ENCODE measurements at regions not wholly inside any gene's neighbourhood (a gene's known extent, or its start where the extent isn't known, plus 50 kb on each side); places are given as distances from the start of the nearest gene placed in this dataset.
A peak's percentile ranks its signal among the peaks of the same experiment; 100 is the strongest.

GRCh38 chr4:107183155-107183774 is 147.2 kb upstream of the DKK2 start:
- Histone ChIP-seq H3K9ac (ENCODE audit: low read depth, low read length) (no peak overlapping the region), H4K20me1 (ENCODE audit: insufficient read depth, low read length) (no peaks in the 10 kb centered on the region), H3K4me3 (ENCODE audit: low read depth in 1 of 2, low read length in 2 of 2) (no peak overlapping the region), H3K9me3 (ENCODE audit: insufficient read depth, low read length, severe bottlenecking) (no peaks in the 10 kb centered on the region), H3K79me2 (ENCODE audit: insufficient read depth, low read length) (no peaks in the 10 kb centered on the region), H2AFZ (ENCODE audit: low read depth, low read length) (no peak overlapping the region), H3K27me3 (ENCODE audit: insufficient read depth, low read length, poor library complexity) (peaks cover 5% of the 10 kb centered on the region), H3K36me3 (ENCODE audit: insufficient read depth, low read length) (no peaks in the 10 kb centered on the region), H3K4me1 (ENCODE audit: insufficient read depth, low read length) (no peaks in the 10 kb centered on the region), H3K27ac (ENCODE audit: low read length) (no peak overlapping the region), H3K4me2 (ENCODE audit: insufficient read depth, low read length) (no peak overlapping the region)
- ATAC-seq (ENCODE audit: insufficient read depth, low read depth) (peak; percentile 90), DNase-seq (peak; percentile 11)
- TF ChIP-seq EZH2 (IDR thresholded peaks at IDR 0.05; ENCODE audit: borderline replicate concordance, low read depth, low read length, severe bottlenecking) = no peak
- peak; percentile 77 for TF ChIP-seq CTCF (IDR thresholded peaks at IDR 0.05; ENCODE audit: borderline replicate concordance, extremely low read depth, low read length, poor library complexity, severe bottlenecking)

DNA sequence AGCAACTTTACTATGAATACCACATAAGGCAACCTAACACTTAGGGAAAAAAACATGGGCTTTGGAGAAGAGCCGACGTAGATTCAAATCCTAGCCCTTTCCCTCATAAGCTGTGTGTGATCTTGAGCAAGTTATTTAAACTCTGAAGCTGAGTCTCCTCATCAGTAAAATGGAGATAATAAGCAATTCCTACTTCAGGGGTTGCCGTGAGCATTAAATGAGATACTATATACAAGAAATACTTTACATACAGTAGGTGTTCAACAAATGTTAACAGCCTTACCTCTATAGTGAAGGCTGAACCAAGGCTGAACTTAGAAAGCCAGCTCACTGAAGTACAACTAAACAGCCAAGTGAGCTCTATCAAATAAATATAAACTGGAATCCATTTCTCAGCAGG is 146.2 kb upstream of the DKK2 start:
- peaks cover 5% of the 10 kb centered on the region for H3K27me3 ChIP-seq (ENCODE audit: insufficient read depth, low read length, poor library complexity)
- no peak overlapping the region for H3K4me2 ChIP-seq (ENCODE audit: insufficient read depth, low read length)
- ATAC-seq (ENCODE audit: insufficient read depth, low read depth) = no peak
- TF ChIP-seq CTCF (IDR thresholded peaks at IDR 0.05; ENCODE audit: borderline replicate concordance, extremely low read depth, low read length, poor library complexity, severe bottlenecking) (no peak), EZH2 (IDR thresholded peaks at IDR 0.05; ENCODE audit: borderline replicate concordance, low read depth, low read length, severe bottlenecking) (no peak)
- no peak for DNase-seq
- no peak overlapping the region for H3K9ac ChIP-seq (ENCODE audit: low read depth, low read length)
- no peaks in the 10 kb centered on the region for H4K20me1 ChIP-seq (ENCODE audit: insufficient read depth, low read length)
- H3K4me3 ChIP-seq (ENCODE audit: low read depth in 1 of 2, low read length in 2 of 2) = no peak overlapping the region
- H2AFZ ChIP-seq (ENCODE audit: low read depth, low read length) = no peak overlapping the region
- H3K27ac ChIP-seq (ENCODE audit: low read length) = no peak overlapping the region
- H3K79me2 ChIP-seq (ENCODE audit: insufficient read depth, low read length) = no peaks in the 10 kb centered on the region
- no peaks in the 10 kb centered on the region for H3K4me1 ChIP-seq (ENCODE audit: insufficient read depth, low read length)
- H3K9me3 ChIP-seq (ENCODE audit: insufficient read depth, low read length, severe bottlenecking) = no peaks in the 10 kb centered on the region
- no peaks in the 10 kb centered on the region for H3K36me3 ChIP-seq (ENCODE audit: insufficient read depth, low read length)

DNA sequence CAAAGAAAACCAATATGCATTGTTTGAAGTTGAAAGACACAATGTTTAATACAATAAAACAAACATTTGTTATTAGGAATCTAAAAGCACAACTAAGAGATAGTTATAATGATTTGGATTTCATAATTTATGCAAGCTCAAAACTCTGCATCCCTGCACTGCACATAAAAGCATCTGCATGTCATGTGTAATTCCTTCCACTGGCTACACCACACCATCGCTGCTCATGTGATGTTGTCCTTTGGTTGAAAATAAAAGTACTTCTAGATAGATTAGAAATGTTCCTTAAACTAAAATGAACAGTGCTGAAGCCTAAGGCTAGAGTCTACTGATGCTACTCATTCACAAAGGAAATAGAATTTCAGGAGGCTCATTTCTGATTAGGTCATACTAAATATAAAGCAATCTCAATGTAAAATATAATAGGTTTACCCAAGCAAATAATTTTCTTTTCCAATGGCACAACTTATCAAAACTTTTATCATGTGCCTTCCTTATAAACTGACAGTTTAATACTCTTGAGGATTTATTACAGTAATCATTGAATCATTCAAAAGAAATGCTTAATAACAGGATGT is 130.8 kb upstream of the DKK2 start:
- Histone ChIP-seq H3K4me2 (ENCODE audit: insufficient read depth, low read length) (no peak overlapping the region), H3K9ac (ENCODE audit: low read depth, low read length) (no peak overlapping the region), H3K27me3 (ENCODE audit: insufficient read depth, low read length, poor library complexity) (no peaks in the 10 kb centered on the region), H3K4me1 (ENCODE audit: insufficient read depth, low read length) (no peaks in the 10 kb centered on the region), H3K27ac (ENCODE audit: low read length) (no peak overlapping the region), H3K9me3 (ENCODE audit: insufficient read depth, low read length, severe bottlenecking) (no peaks in the 10 kb centered on the region), H3K36me3 (ENCODE audit: insufficient read depth, low read length) (no peaks in the 10 kb centered on the region), H3K4me3 (ENCODE audit: low read depth in 1 of 2, low read length in 2 of 2) (no peak overlapping the region), H3K79me2 (ENCODE audit: insufficient read depth, low read length) (no peaks in the 10 kb centered on the region), H4K20me1 (ENCODE audit: insufficient read depth, low read length) (no peaks in the 10 kb centered on the region), H2AFZ (ENCODE audit: low read depth, low read length) (no peak overlapping the region)
- no peak for TF ChIP-seq CTCF (IDR thresholded peaks at IDR 0.05; ENCODE audit: borderline replicate concordance, extremely low read depth, low read length, poor library complexity, severe bottlenecking)
- TF ChIP-seq EZH2 (IDR thresholded peaks at IDR 0.05; ENCODE audit: borderline replicate concordance, low read depth, low read length, severe bottlenecking) = no peak
- no peak for ATAC-seq (ENCODE audit: insufficient read depth, low read depth)
- no peak for DNase-seq
